ENCODE measurements at regions not wholly inside any gene's neighbourhood (a gene's known extent, or its start where the extent isn't known, plus 50 kb on each side); places are given as distances from the start of the nearest gene placed in this dataset.
A peak's percentile ranks its signal among the peaks of the same experiment; 100 is the strongest.

- TF ChIP-seq NKRF (conservative IDR thresholded peaks at IDR 0.05) (no peak), USF1 (IDR thresholded peaks at IDR 0.05; ENCODE audit: borderline replicate concordance, extremely low read length, insufficient read depth, low read depth, low read length) (no peak), RCOR1 (conservative IDR thresholded peaks at IDR 0.05; ENCODE audit: low read depth, low read length) (no peak), USF2 (IDR thresholded peaks at IDR 0.05; ENCODE audit: borderline replicate concordance, low read depth, low read length) (no peak), SMARCA5 (IDR thresholded peaks at IDR 0.05) (0 out of 2 replicates have a peak, but pooled peaks have one; percentile 33), SUZ12 (IDR thresholded peaks at IDR 0.05; ENCODE audit: unreplicated experiment) (no peak), E2F4 (IDR thresholded peaks at IDR 0.05; ENCODE audit: low read depth, low read length) (no peak), PKNOX1 (IDR thresholded peaks at IDR 0.05) (no peak), SKIL (IDR thresholded peaks at IDR 0.05; ENCODE audit: low read depth, poor library complexity, severe bottlenecking) (peak; percentile 78), BHLHE40 (IDR thresholded peaks at IDR 0.05; ENCODE audit: borderline replicate concordance in 1 of 2, low read depth in 2 of 2, low read length in 1 of 2) (peak; percentile 67 to 73; a peak in 3 of 4 replicates), ZBTB33 (IDR thresholded peaks at IDR 0.05) (no peak), EZH2 (IDR thresholded peaks at IDR 0.05; ENCODE audit: borderline replicate concordance, control insufficient read depth, low read depth, low read length) (no peak), ESRRA (IDR thresholded peaks at IDR 0.05; ENCODE audit: low read length) (no peak), ZNF217 (IDR thresholded peaks at IDR 0.05) (0 out of 2 replicates have a peak, but pooled peaks have one; percentile 48), HDAC2 (IDR thresholded peaks at IDR 0.05) (no peak)
Measured at GRCh38 chr14:89681086-89682018, 264.3 kb upstream of the FOXN3 start (continued).

Data from GM12878 (cell line).